Left ventricle myocardium superior (tissue), 1 donor: ENCODE measurements at regions not wholly inside any gene's neighbourhood (a gene's known extent, or its start where the extent isn't known, plus 50 kb on each side); places are given as distances from the start of the nearest gene placed in this dataset.
A peak's percentile ranks its signal among the peaks of the same experiment; 100 is the strongest.
"Not testable (repeated sequence)": the region's sequence is repeated elsewhere in the genome, so short reads cannot be mapped to it uniquely, and the experiment has no call there.

ENCODE experiments used
- ATAC-seq: fragments of 200-7000 bp; cut with Tn5 transposase; one replicate; pipeline ENCODE4 v1.9.1; 2020; ENCODE audit warnings: mild to moderate bottlenecking, moderate library complexity
- DNase-seq: peaks from one replicate; pipeline ENCODE4 v3.0.0-alpha.2; 2020
- intact Hi-C: fragments of 100-400 bp; cut with micrococcal nuclease; formaldehyde crosslinking; loops from one replicate; pipeline ENCODE4 v1.11.0; 2022
- donor health status: DM: no; HTN: yes; CAD: no; lungs with severe emphysema.

DNA sequence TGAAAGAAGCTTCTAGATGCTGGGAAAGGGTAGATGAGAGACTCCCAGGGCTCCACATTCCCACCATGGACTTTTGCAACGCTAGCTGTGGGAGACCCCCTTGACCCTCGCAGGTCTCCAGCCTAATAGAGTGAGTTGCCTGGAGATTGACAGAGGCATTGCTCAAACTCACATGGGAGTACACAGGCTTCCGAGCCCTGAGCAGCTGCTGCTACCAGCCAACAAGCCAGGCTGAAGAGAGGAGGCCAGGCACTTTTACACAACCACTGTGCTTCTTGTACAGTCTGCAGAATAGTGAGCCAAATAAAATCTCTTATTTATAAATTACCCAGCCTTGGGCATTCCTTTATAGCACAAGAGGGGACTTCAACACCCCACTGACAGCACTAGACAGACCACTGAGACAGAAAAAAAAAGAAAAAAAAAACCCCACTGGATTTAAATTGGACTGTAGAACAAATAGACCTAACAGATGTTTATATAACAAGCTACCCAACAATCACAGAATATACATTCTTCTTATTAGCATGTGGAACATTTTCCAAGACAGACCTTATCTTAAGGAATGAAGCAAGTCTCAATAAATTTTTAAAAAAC, 146.2 kb downstream of the ZFAND4 start:
- no peak for DNase-seq
- intact Hi-C loops = no loop called here
- ATAC-seq = peak; percentile 59

DNA sequence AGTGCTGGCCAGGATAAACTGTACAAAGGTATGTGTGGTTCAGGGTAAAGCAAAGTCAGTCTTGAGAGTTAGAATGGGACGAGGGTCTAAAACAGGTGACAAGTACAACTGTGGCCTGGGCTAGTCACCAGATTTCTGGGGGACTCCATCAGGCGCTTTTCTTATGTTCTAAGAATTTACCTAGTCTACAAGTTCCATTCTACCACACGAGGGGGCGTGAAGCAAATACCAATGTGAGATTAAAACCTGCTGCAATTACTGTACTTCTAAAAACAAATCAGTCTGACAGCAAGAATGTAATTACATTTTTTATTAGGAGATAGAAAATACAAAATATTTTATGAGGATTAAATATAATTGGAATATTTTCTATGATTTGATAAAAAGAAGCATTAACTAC, 146.5 kb downstream of the ALOX5 start:
- ATAC-seq (no peak), DNase-seq (no peak)
- intact Hi-C loops = no loop called here

DNA sequence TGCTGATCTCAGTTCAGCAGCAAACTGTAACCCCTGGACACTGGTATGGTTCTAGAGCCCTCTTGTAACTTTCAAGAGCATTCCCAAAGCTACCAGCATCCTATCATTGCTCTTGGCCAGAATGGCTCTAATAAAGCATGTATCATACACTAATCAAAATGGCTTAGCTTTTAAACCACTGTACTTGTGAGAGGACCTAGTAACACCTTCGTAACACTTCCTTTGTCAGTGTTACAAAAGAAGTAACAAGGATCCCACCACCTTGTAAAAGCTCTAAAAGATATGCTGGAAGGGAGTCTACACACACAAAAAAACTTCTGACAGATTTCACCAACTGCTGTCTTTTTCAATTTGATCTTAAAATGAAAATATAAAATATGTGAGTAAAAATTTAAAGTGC, 144.7 kb downstream of the ALOX5 start:
- no peak for DNase-seq
- intact Hi-C loops = no loop called here
- ATAC-seq = no peak

DNA sequence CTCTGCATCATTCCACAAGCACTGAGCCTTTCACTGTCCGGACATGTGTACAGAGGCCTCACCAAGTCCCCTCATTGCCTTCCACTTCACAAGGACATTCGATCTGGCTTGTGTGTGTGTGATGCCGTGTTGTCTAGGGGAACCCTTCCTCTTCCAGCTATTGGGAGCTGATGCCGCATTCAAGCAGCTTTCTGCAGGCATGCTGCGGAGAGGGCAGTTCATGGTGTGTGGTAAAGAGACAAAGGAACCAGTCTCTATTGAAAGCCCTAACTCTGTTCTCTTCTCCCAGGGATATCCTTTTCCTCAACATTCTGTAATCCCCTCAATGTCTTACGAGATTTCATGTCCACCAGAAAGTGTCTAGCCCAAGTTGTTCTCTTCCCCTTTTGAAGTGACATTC, 141.6 kb downstream of the ALOX5 start:
- intact Hi-C loops = no loop called here
- DNase-seq = no peak
- no peak for ATAC-seq

DNA sequence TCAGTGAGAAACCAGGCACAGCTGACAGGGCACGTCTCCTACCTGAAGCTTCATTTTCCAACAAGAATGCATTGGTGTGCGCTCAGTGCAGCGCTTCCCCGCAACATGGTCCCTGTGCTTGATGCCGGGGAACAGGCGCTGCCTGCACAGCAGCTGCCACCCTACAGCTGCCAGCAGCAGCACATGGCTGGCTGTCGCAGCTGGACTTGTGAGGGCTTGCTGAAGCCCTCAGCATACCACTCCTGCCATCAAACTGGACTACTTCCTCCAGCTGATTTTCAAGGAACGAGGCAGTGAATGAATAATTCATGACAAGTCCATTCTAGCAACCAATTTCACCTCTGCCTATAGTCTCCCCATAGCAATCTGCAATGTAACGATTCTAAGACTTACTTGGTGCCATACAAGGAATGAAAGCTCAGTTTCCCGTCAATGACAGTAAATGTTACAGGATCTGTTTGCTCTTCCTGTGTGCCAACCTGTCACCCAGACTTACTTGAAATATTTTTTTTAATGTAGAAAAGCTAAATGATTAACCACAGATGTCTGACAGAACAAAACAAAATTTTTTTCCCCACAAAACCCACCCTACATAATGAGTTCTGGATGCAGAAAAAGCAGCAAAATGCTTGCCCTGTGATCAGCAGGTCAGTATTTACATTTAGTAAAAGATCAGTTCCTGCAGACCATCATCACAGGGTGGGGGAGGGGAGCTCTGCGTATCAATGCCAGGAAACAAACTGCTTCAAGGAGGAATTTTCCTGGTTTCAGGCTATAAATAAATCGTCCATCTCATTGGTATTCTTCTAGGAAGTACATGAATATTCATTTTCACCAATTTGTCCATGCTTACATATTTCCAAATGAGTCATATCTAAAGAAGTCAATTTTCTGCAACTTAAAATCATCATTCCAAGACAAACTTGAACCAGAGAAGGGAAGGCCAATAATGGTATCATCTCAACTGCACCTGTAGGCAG, 140.6 kb downstream of the ALOX5 start:
- intact Hi-C loops = no loop called here
- DNase-seq (no peak), ATAC-seq (no peak)

DNA sequence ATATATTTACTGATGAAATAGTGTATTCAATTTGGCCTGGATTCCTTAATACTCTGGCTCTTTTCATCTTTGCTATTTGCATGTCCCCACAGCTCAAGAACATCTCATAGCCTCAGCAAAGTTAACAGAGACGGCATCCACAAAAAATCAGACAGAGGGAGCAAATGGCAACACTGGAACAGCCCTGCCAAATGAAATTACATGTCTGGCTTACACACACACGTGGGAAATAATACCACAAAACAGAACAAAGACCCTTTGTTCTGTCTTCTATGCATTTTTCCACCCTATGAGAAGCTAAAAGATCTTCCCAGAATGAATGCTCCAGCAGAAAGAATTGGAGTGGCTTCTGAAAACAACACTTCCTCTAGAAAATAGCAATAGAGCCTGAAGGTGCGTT, 139.5 kb downstream of the ALOX5 start:
- intact Hi-C loops = no loop called here
- ATAC-seq = no peak
- DNase-seq = no peak

DNA sequence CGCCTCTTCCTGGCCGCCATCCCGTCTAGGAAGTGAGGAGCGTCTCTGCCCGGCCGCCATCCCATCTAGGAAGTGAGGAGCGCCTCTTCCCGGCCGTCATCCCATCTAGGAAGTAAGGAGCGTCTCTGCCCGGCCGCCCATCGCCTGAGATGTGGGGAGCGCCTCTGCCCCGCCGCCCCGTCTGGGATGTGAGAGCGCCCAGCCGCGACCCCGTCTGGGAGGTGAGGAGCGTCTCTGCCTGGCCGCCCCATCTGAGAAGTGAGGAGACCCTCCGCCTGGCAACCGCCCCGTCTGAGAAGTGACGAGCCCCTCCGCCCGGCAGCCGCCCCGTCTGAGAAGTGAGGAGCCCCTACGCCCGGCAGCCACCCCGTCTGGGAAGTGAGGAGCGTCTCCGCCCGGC, 137.9 kb downstream of the ALOX5 start:
- ATAC-seq, DNase-seq, intact Hi-C loops: not testable (repeated sequence)

DNA sequence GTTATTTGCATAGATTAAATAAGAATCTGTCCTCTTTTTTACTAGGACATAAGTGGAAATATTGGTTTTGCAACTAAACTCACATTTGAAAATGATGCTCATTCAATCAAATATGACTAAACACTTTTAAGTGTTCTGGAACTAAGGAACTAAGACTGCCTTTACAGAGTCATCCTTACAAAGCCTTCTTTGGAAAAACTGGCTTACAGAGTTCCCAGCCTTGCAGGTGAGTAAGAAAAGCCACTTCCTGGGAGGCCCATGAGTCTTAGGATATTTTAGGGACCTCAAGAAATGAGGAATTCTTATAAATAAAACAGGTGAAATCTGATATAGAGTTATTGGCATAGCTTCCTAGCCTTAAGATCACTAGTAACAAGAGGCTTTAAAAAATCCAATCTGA, 135.5 kb downstream of the ALOX5 start:
- intact Hi-C loops = no loop called here
- no peak for ATAC-seq

DNA sequence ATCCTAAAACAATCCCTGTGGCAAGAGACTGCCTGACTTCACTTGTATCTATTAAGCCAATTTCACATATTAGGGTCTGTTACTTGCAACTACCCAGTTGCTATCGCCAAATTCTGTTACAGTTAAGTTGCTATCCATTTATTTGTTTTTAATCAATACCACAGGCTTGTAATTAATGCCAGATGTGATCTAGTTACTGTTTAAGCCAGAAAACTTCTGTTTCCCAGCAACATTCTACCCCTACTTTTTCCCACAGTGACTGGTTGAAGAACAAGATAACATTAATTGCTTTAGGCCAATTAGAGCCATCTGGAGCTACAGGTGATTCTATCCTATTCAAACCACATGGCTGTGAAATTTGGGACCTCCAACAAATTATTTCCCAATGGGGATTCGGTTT, 131.3 kb downstream of the ALOX5 start:
- ATAC-seq (no peak), DNase-seq (no peak)
- intact Hi-C loops = no loop called here

More for the DNA sequence above, 135.5 kb downstream of the ALOX5 start:
- DNase-seq = no peak

DNA sequence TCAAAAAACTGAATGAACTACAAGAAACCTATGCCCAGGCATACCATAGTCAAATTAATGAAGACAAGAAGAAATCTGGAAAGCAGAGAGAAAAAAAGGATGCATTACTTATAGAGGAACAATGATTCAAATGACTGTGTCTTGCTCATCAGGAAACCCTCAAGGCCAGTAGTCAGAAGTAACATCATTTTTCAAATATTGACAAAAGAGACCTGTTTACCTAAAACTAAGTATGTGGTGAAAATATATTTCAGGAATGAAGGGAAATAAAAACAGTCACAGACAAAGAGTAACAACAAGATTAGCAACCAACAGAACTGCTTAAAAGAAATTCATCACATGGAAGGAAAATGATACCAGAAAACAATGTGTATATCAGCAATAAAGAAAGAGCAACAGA, 128.4 kb downstream of the ALOX5 start:
- intact Hi-C loops = no loop called here

DNA sequence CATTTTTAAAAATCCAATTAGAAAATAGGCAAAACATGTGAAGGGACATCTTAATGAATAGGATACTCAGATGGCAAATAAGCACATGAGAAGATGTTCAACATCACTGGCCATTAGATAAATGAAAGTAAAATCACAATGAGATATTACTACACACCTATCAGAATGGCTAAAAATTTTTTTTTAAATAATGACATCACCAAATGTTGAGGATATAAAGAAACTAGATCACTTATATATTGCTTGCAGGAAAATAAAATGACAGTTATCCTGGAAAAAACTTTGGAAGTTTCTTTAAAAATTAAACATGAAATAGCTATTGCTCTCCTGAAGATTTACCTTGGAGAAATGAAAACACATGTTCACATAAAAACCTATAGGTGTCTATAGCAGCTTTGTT, 127.8 kb downstream of the ALOX5 start:
- intact Hi-C loops = no loop called here
- ATAC-seq (no peak), DNase-seq (no peak)

More for the DNA sequence above, 128.4 kb downstream of the ALOX5 start:
- DNase-seq = no peak
- ATAC-seq = no peak

DNA sequence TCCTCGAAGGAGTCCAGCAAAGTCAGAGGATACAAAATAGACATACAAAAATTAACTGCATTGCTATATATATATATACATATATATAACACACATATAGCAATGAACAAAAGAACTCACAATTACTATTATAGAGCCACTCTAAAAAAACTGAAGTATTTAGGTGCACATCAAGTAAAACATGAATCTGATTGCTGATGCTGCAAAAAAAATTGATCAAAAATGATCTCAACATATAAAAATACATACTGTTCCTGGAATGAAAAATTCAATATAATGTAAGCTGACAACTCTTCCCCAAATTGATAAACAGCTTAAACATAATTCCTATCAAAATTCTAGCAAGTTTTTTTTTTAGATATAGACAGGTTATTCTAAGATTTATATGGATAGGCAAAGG, 126.8 kb downstream of the ALOX5 start:
- DNase-seq (no peak), ATAC-seq (no peak)
- intact Hi-C loops = no loop called here

DNA sequence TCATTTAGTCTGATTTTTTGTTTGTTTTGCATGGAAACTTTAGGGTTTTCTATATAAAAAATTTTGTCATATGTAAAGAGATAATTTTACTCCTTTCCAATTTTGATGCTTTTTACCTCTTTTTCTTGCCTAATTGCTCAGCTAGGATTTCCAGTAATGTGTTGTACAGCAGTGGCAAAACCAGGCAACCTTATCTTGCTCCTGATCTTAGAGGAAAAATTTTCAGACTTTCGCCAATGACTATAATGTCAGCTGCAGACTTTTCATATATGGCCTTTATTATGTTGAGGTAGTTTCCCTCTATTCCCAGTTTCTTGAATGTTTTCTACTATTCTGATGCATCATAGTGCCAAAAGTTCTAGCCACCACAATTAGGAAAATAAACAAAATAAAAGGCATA, 126.3 kb downstream of the ALOX5 start:
- DNase-seq (no peak), ATAC-seq (no peak)
- intact Hi-C loops = no loop called here

DNA sequence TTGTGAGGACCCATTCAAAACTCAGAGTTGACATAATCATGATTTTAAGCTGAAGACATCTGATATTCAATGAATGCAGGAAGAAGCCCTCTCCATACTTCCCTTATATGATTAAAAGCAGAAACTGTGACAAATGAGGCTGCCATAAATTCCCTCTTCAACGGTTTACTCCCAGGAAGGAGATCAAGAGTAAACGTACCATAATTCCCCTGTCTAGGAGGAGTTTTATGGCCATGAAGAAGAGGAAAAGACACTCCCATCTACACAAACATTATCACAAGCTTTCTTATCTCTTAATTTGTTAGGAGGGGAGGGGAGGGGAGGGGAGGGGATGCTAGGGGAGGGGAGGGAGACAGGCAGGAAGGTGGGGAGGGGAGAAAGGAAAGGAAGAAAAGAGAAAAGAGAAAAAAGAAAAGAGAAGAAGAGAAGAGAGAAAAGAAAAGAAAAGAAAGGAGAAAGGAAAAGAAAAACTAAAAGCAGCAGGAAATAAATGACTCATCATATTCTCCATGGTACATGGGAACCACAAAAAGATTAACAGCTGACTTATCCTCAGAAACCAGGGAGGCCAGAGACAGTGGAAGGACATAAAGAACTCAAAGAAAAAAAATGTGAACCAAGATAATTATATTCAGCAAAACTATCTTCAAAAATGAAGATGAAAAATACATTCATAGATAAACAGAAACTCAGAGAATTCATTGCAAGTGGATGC, 121.6 kb downstream of the ALOX5 start:
- ATAC-seq (no peak), DNase-seq (no peak)
- intact Hi-C loops = no loop called here
